ENCODE measurements at regions not wholly inside any gene's neighbourhood (a gene's known extent, or its start where the extent isn't known, plus 50 kb on each side); places are given as distances from the start of the nearest gene placed in this dataset.

- peak; percentile 41 for DNase-seq (ENCODE audit: low read depth)
- no peak for TF ChIP-seq CTCF (IDR thresholded peaks at IDR 0.05; ENCODE audit: insufficient read depth, low read length)
These were observed 188.4 kb upstream of the CACNA2D1 start for GRCh38 chr7:82631998-82632397.

GRCh38 chr7:82629583-82629982, 186.0 kb upstream of the CACNA2D1 start:
- H3K4me3 ChIP-seq (ENCODE audit: low read depth, low read length) = no peak overlapping the region
- no peak for DNase-seq (ENCODE audit: low read depth)
- no peak for TF ChIP-seq CTCF (IDR thresholded peaks at IDR 0.05; ENCODE audit: insufficient read depth, low read length)

More at GRCh38 chr7:82631998-82632397, 188.4 kb upstream of the CACNA2D1 start:
- H3K4me3 ChIP-seq (ENCODE audit: low read depth, low read length) = no peak overlapping the region

- no peak for DNase-seq (ENCODE audit: low read depth)
- H3K4me3 ChIP-seq (ENCODE audit: low read depth, low read length) = no peak overlapping the region
- TF ChIP-seq CTCF (IDR thresholded peaks at IDR 0.05; ENCODE audit: insufficient read depth, low read length) = no peak
These were observed 181.8 kb upstream of the CACNA2D1 start for GRCh38 chr7:82625377-82625776.

- no peak overlapping the region for H3K4me3 ChIP-seq (ENCODE audit: low read depth, low read length)
- no peak for DNase-seq (ENCODE audit: low read depth)
- no peak for TF ChIP-seq CTCF (IDR thresholded peaks at IDR 0.05; ENCODE audit: insufficient read depth, low read length)
These were observed 181.4 kb upstream of the CACNA2D1 start for GRCh38 chr7:82624965-82625364.

- TF ChIP-seq CTCF (IDR thresholded peaks at IDR 0.05; ENCODE audit: insufficient read depth, low read length) = no peak
These were observed 180.8 kb upstream of the CACNA2D1 start for GRCh38 chr7:82624337-82624736.

GRCh38 chr7:82623812-82624211, 180.2 kb upstream of the CACNA2D1 start:
- no peak overlapping the region for H3K4me3 ChIP-seq (ENCODE audit: low read depth, low read length)
- no peak for TF ChIP-seq CTCF (IDR thresholded peaks at IDR 0.05; ENCODE audit: insufficient read depth, low read length)
- peak; percentile 8 for DNase-seq (ENCODE audit: low read depth)

More at GRCh38 chr7:82624337-82624736, 180.8 kb upstream of the CACNA2D1 start:
- DNase-seq (ENCODE audit: low read depth) = peak; percentile 79
- no peak overlapping the region for H3K4me3 ChIP-seq (ENCODE audit: low read depth, low read length)

GRCh38 chr7:82617156-82617555, 173.6 kb upstream of the CACNA2D1 start:
- no peak for TF ChIP-seq CTCF (IDR thresholded peaks at IDR 0.05; ENCODE audit: insufficient read depth, low read length)
- H3K4me3 ChIP-seq (ENCODE audit: low read depth, low read length) = no peak overlapping the region
- DNase-seq (ENCODE audit: low read depth) = no peak
